Chondrocyte (in vitro differentiated cells): ENCODE measurements at regions not wholly inside any gene's neighbourhood (a gene's known extent, or its start where the extent isn't known, plus 50 kb on each side); places are given as distances from the start of the nearest gene placed in this dataset.

Experiments
- DNase-seq: peaks from one replicate; pipeline ENCODE4 v3.0.0; 2021; ENCODE audit warnings: mixed read lengths, low spot score
- H3K27ac Mint-ChIP-seq: one replicate; pipeline ENCODE4 v1.8.0; 2021; ENCODE audit warnings: mild to moderate bottlenecking, moderate library complexity, mixed read lengths; ENCODE audit not compliant: unreplicated experiment
- H3K27me3 Mint-ChIP-seq: 2 replicates; pipeline ENCODE4 v1.8.0; 2021; ENCODE audit warnings: low read depth, mixed read lengths
- H3K36me3 Mint-ChIP-seq: 2 replicates; pipeline ENCODE4 v1.8.0; 2021; ENCODE audit warnings: low read depth, mixed read lengths
- H3K4me1 Mint-ChIP-seq: 2 replicates; pipeline ENCODE4 v1.8.0; 2021; ENCODE audit warnings: low read depth, mild to moderate bottlenecking, mixed read lengths
- H3K4me3 Mint-ChIP-seq: one replicate; pipeline ENCODE4 v1.8.0; 2021; ENCODE audit warnings: mild to moderate bottlenecking, moderate library complexity, mixed read lengths; ENCODE audit not compliant: unreplicated experiment
- H3K9me3 Mint-ChIP-seq: 2 replicates; pipeline ENCODE4 v1.8.0; 2021; ENCODE audit warnings: low read depth, mixed read lengths
- TF ChIP-seq, protein P1 (sequence below): fragments of 200-600 bp; sonication (generic); IDR thresholded peaks from 2 replicates; pipeline ENCODE4 v1.5.0; 2021; ENCODE audit warnings: antibody characterized with exemption, mild to moderate bottlenecking, moderate library complexity

DNA sequence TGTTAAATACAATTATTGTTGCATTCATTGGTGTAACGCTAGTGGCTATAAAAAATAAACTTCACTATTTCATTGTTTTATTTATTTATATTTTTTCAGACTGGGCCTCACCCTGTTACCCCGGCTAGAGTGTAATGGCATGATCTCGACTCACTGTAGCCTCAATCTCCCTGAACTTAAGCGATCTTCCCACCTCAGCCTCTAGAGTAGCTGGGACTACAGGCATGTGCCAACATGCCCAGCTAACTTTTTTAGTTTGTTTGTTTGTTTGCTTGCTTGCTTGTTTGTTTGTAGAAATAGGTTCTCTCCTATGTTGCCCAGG, 387.4 kb upstream of the PTBP2 start:
- Mint-ChIP-seq H3K27ac (no peak overlapping the region), H3K9me3 (no peaks in the 10 kb centered on the region), H3K36me3 (no peaks in the 10 kb centered on the region), H3K4me3 (no peak overlapping the region), H3K4me1 (no peaks in the 10 kb centered on the region), H3K27me3 (no peaks in the 10 kb centered on the region)
- TF ChIP-seq, protein P1, sequence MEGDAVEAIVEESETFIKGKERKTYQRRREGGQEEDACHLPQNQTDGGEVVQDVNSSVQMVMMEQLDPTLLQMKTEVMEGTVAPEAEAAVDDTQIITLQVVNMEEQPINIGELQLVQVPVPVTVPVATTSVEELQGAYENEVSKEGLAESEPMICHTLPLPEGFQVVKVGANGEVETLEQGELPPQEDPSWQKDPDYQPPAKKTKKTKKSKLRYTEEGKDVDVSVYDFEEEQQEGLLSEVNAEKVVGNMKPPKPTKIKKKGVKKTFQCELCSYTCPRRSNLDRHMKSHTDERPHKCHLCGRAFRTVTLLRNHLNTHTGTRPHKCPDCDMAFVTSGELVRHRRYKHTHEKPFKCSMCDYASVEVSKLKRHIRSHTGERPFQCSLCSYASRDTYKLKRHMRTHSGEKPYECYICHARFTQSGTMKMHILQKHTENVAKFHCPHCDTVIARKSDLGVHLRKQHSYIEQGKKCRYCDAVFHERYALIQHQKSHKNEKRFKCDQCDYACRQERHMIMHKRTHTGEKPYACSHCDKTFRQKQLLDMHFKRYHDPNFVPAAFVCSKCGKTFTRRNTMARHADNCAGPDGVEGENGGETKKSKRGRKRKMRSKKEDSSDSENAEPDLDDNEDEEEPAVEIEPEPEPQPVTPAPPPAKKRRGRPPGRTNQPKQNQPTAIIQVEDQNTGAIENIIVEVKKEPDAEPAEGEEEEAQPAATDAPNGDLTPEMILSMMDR, result no peak
- DNase-seq, result no peak

DNA sequence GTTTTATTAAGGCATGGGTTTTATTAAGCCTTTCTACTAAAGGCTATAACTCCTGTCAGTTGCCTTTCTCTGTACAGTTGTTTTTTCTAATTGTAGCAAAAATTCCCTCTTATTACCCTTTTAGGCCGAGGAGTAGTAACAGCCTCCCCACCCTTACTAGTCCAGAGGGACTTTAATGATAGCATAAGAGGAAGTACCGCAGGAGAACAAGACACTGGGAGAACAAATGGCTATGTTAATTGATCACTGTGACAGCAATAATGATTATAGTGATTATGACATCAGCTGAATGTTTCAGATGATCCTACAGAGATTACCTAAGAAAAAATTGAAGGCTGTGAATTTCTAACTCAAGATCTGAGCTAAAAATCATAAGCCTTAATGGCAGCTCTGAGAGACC, 383.0 kb upstream of the PTBP2 start:
- no peak for DNase-seq
- Mint-ChIP-seq H3K9me3 (no peaks in the 10 kb centered on the region), H3K27me3 (peaks cover 2% of the 10 kb centered on the region), H3K27ac (no peak overlapping the region), H3K36me3 (no peaks in the 10 kb centered on the region), H3K4me1 (no peaks in the 10 kb centered on the region), H3K4me3 (no peak overlapping the region)
- TF ChIP-seq, protein P1, result no peak

DNA sequence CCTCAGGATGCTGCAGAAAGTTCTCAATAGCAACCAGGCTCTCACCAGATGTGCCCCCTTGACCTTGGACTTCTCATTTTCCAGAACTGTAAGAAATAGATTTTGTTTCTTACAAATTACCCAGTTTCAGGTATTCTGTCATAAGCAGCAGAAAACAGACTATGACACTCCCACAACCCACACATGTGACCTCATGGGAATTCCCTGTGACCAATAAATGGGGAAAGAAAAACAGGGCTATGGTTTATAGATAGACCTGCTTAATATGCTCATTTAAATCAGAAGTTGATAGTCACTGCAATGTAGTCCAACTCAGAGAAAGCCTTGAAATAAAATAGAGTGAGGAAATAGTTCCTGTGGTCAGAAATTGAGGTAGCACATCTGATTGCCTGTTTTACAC, 380.9 kb upstream of the PTBP2 start:
- H3K27ac Mint-ChIP-seq, result no peak overlapping the region
- H3K4me1 Mint-ChIP-seq, result no peaks in the 10 kb centered on the region
- peaks cover 2% of the 10 kb centered on the region for H3K27me3 Mint-ChIP-seq
- peaks cover 8% of the 10 kb centered on the region for H3K9me3 Mint-ChIP-seq
- DNase-seq, result no peak
- H3K4me3 Mint-ChIP-seq, result no peak overlapping the region
- peaks cover 3% of the 10 kb centered on the region for H3K36me3 Mint-ChIP-seq
- TF ChIP-seq, protein P1, result no peak

DNA sequence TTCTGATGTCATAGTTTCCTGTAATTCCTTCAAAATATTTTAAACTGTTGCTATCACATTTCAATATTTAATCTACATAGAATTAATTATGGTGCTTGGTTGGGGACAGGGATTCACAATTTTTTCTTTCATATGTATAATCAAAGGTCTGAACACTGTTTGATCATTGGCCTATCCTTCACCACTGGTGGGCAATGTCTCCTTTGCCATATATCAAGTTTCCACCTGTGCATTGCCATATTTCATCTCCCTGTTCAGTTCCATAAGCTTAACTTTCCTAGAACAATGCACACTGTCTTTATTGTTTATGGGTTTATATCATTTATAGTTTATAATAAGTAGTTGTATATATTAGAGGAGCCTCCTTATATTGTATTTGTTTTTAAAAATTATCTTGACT, 374.9 kb upstream of the PTBP2 start:
- Mint-ChIP-seq H3K27ac (no peak overlapping the region), H3K4me3 (no peak overlapping the region), H3K9me3 (peaks cover 8% of the 10 kb centered on the region), H3K27me3 (no peaks in the 10 kb centered on the region), H3K36me3 (peaks cover 3% of the 10 kb centered on the region), H3K4me1 (no peaks in the 10 kb centered on the region)
- TF ChIP-seq, protein P1, result no peak
- no peak for DNase-seq

DNA sequence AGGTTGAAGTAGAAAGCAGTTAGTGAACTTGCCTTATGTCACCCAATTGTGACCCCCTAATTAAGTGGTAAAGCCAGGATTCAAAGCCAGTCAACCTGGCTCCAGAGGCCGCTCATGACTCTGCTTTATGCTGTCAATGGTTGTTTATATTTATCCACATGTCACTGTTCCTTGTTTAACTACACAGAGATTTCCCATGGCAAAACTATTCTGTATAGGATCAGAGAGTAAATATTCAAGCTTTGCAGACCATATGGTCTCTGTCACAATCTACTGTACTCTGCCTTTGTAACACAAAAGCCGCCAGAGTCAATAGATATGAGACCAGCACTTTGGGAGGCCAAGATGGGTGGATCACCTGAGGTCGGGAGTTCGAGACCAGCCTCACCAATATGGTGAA, 371.7 kb upstream of the PTBP2 start:
- H3K27me3 Mint-ChIP-seq, result no peaks in the 10 kb centered on the region
- no peaks in the 10 kb centered on the region for H3K36me3 Mint-ChIP-seq
- H3K9me3 Mint-ChIP-seq, result no peaks in the 10 kb centered on the region
- TF ChIP-seq, protein P1, result no peak
- H3K4me1 Mint-ChIP-seq, result no peaks in the 10 kb centered on the region
- DNase-seq, result no peak
- H3K4me3 Mint-ChIP-seq, result no peak overlapping the region
- no peak overlapping the region for H3K27ac Mint-ChIP-seq

DNA sequence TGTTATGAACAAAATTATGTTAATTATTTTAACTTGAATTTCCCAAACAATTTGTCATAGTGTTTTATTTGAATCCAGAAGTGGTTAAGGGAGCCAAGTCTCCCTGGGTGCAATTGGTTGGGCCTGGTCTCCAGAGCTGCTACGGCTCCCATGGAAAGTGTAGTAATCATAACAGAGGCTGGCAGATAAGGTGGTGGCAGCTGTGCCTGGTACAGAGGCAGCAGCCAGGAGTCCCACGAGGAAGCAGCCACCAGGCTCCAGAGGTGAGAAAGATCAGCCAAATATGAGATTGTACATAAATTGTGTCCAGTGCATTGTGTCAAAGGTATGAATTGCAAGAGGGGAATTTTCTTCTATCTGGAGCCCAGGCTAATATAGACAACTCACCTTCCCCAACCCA, 368.9 kb upstream of the PTBP2 start:
- H3K27me3 Mint-ChIP-seq, result no peaks in the 10 kb centered on the region
- no peaks in the 10 kb centered on the region for H3K4me1 Mint-ChIP-seq
- no peaks in the 10 kb centered on the region for H3K9me3 Mint-ChIP-seq
- no peak overlapping the region for H3K27ac Mint-ChIP-seq
- DNase-seq, result no peak
- no peaks in the 10 kb centered on the region for H3K36me3 Mint-ChIP-seq
- no peak overlapping the region for H3K4me3 Mint-ChIP-seq
- TF ChIP-seq, protein P1, result no peak
